ENCODE measurements at regions not wholly inside any gene's neighbourhood (a gene's known extent, or its start where the extent isn't known, plus 50 kb on each side); places are given as distances from the start of the nearest gene placed in this dataset.
"Not testable (repeated sequence)": the region's sequence is repeated elsewhere in the genome, so short reads cannot be mapped to it uniquely, and the experiment has no call there.

DNA sequence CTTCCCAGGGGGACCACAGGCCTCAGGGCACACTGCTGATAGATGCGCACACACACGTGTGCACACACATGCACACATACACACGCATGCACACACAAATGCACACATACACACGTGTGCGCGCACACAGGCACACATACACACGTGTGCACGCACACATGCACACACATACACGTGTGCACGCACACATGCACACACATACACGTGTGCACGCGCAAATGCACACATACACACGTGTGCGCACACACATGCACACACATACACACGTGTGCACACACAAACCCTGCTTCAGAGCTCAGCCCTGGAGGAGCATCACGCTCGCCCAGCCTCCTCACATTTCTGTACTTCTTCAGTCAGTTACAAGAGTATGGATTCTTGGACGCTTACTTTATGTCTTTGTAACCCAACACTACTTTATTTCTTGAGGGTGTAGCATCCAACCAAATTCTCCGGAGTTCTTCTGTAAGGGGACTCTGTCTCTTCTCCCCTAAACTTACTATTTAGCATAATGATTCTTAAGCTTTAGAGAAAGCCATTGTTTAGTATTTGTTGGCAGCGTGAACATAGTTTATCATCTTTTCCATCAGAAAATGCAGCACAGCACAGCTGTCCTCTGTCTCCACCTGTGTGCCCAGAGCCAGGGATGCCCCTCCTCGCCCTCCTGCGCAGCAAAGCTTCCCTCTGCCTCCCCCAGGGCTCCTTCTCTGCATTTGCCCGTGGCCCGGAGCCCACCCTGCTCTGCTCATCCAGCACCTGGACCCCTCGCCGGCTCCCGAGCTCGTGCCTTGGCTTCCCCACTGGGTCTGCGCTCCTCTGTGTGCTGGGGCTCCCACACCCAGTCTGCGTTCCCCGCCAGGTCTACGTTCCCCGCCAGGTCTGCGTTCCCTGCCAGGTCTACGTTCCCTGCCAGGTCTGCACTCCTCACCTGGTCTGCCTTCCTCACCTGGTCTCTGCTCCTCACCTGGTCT lies 74.4 kb upstream of the CTDP1 start:
- no peak for DNase-seq
- Histone ChIP-seq H3K36me3 (no peaks in the 10 kb centered on the region), H3K9me3 (no peaks in the 10 kb centered on the region), H3K27me3 (no peaks in the 10 kb centered on the region), H3K27ac (no peak overlapping the region), H3K4me1 (no peaks in the 10 kb centered on the region), H3K4me3 (replicated peaks in 1 of 3) (no peak overlapping the region)
- intact Hi-C loops (cut with DNase I), result no loop called here
- 86% methylated on average over 36 of the region's 36 CpGs for WGBS, 2 donors
- no peak for TF ChIP-seq POLR2A (IDR thresholded peaks at IDR 0.05)
- TF ChIP-seq, protein P1, sequence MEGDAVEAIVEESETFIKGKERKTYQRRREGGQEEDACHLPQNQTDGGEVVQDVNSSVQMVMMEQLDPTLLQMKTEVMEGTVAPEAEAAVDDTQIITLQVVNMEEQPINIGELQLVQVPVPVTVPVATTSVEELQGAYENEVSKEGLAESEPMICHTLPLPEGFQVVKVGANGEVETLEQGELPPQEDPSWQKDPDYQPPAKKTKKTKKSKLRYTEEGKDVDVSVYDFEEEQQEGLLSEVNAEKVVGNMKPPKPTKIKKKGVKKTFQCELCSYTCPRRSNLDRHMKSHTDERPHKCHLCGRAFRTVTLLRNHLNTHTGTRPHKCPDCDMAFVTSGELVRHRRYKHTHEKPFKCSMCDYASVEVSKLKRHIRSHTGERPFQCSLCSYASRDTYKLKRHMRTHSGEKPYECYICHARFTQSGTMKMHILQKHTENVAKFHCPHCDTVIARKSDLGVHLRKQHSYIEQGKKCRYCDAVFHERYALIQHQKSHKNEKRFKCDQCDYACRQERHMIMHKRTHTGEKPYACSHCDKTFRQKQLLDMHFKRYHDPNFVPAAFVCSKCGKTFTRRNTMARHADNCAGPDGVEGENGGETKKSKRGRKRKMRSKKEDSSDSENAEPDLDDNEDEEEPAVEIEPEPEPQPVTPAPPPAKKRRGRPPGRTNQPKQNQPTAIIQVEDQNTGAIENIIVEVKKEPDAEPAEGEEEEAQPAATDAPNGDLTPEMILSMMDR (IDR thresholded peaks at IDR 0.05), result no peak

DNA sequence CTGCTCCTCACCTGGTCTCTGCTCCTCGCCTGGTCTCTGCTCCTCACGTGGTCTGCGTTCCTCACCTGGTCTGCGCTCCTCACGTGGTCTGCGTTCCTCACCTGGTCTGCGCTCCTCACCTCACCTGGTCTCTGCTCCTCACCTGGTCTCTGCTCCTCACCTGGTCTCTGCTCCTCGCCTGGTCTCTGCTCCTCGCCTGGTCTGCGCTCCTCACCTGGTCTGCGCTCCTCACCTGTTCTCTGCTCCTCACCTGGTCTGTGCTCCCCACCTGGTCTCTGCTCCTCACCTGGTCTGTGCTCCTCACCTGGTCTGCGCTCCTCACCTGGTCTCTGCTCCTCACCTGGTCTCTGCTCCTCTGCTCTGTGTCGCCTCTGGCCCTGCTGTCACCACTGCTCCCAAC lies 73.5 kb upstream of the CTDP1 start:
- 88 to 91% methylated on average over 13 of the region's 13 CpGs for WGBS, 2 donors
- DNase-seq; H3K4me3 ChIP-seq (replicated peaks in 1 of 3); intact Hi-C loops (cut with DNase I); H3K36me3 ChIP-seq; H3K27ac ChIP-seq; H3K4me1 ChIP-seq; H3K27me3 ChIP-seq; H3K9me3 ChIP-seq: not testable (repeated sequence)

DNA sequence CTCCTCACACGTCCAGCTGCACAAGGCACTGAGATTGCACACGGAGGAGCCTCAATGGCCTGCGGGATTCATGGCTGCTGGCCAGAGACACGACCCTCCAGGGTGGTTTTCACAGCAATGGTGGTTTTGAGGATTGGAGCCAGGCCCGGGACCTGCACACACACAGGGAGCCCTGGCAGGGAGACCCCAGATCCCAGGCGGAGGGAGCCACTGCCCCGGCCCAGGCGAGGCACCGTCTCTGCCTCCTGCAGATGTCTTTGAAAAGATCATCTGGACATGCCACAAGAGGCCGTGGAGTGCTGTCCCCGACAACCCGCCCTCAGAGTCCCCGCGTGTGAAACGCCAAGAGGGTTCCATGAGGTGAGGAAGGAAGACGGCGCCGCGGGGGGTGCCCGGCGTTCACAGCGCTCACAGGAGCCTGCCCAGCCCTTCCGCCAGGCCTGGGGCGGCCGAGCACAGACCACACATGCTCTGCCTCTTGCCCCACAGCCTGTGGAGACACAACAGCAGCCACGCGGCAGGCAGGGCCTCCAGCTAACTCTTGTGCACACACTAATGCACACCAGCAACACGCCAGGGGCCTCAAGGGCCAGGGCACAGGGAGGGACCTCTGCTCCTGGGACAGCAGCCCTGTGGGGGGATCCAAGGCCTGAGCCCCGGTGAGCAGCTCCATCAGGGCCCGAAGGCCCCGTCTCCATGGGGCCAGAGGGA lies 72.8 kb upstream of the CTDP1 start:
- Histone ChIP-seq H3K27me3 (no peaks in the 10 kb centered on the region), H3K4me3 (replicated peaks in 1 of 3) (no peak overlapping the region), H3K36me3 (no peaks in the 10 kb centered on the region), H3K27ac (no peak overlapping the region), H3K4me1 (no peaks in the 10 kb centered on the region), H3K9me3 (no peaks in the 10 kb centered on the region)
- TF ChIP-seq, protein P1 (IDR thresholded peaks at IDR 0.05), result no peak
- TF ChIP-seq POLR2A (IDR thresholded peaks at IDR 0.05), result no peak
- intact Hi-C loops (cut with DNase I), result no loop called here
- no peak for DNase-seq
- WGBS, 2 donors, result 71 to 89% methylated on average over 9 to 12 of the region's 31 CpGs

DNA sequence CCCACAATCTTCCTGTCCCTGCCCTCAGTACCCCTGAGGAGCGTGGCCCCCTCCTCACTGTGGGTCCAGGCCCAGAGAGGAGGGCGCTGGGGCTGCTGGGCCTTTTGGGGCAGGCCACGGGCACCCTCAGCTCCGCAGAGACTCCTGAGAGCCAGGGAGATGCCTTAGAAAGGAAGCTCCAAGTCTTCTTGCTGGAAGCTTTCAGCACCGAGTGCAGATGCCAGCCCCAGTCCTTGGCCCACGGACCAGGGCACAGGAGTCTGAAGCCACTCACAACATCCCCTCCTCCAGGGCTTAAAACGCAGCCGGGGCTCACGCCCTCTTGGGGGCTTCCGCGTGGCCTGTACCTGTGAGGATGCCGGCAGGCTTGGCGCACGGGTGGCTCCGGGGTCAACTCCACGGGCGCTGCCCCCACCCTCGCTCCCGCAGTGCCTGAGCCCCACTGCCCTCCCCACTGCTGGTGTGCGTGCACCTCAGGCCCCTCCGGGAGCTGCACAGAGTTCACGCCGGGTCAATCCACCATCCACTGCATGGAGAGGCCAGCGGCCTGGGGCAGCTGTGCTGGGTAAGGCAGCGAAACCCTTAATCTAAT lies 72.1 kb upstream of the CTDP1 start:
- TF ChIP-seq POLR2A (IDR thresholded peaks at IDR 0.05), result no peak
- H3K4me3 ChIP-seq (replicated peaks in 1 of 3), result no peak overlapping the region
- H3K36me3 ChIP-seq, result no peaks in the 10 kb centered on the region
- WGBS, 2 donors, result 86 to 90% methylated on average over 8 to 16 of the region's 25 CpGs
- H3K27ac ChIP-seq, result no peak overlapping the region
- no peaks in the 10 kb centered on the region for H3K4me1 ChIP-seq
- DNase-seq, result no peak
- H3K9me3 ChIP-seq, result no peaks in the 10 kb centered on the region
- intact Hi-C loops (cut with DNase I), result no loop called here
- no peaks in the 10 kb centered on the region for H3K27me3 ChIP-seq

DNA sequence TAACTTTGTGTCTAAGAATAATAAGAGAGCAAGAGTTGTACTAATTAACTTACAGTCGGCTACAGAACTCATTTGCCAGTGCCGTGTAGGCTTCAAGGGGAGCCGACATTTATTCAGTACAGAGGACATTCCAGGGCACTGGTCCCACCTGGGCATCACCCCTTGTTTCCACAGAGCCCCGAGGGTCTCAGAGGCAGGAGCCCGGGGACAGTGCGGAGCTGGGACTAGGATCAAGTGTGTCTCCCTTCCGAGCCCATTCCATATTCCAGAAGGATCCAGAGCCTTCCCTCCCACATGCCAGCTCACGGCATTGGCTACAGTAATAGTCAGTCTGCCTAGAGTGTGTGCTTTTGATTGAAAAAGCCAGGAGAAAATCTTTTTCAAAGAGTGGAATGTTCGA lies 71.5 kb upstream of the CTDP1 start:
- intact Hi-C loops (cut with DNase I), result no loop called here
- no peak overlapping the region for H3K4me3 ChIP-seq (replicated peaks in 1 of 3)
- no peaks in the 10 kb centered on the region for H3K36me3 ChIP-seq
- no peaks in the 10 kb centered on the region for H3K9me3 ChIP-seq
- no peak for DNase-seq
- no peaks in the 10 kb centered on the region for H3K27me3 ChIP-seq
- no peak for TF ChIP-seq POLR2A (IDR thresholded peaks at IDR 0.05)
- TF ChIP-seq, protein P1 (IDR thresholded peaks at IDR 0.05), result no peak
- no peaks in the 10 kb centered on the region for H3K4me1 ChIP-seq
- no peak overlapping the region for H3K27ac ChIP-seq
- WGBS, 2 donors, result 89 to 96% methylated on average over 9 of the region's 9 CpGs

All from thyroid gland (tissue), 4 donors.